ENCODE measurements at regions not wholly inside any gene's neighbourhood (a gene's known extent, or its start where the extent isn't known, plus 50 kb on each side); places are given as distances from the start of the nearest gene placed in this dataset.
A peak's percentile ranks its signal among the peaks of the same experiment; 100 is the strongest.

GRCh38 chr11:112451250-112451649 is 190.6 kb upstream of the PLET1 start:
- Mint-ChIP-seq H3K36me3 (ENCODE audit: low read depth) (peaks cover 3% of the 10 kb centered on the region), H3K27me3 (ENCODE audit: low read depth) (no peaks in the 10 kb centered on the region), H3K9me3 (peaks cover 6% of the 10 kb centered on the region), H3K4me1 (peaks cover 5% of the 10 kb centered on the region), H3K27ac (ENCODE audit: unreplicated experiment) (no peak overlapping the region), H3K4me3 (no peak overlapping the region)
- DNase-seq (ENCODE audit: low read depth, low spot score), result no peak
- TF ChIP-seq, protein P1, sequence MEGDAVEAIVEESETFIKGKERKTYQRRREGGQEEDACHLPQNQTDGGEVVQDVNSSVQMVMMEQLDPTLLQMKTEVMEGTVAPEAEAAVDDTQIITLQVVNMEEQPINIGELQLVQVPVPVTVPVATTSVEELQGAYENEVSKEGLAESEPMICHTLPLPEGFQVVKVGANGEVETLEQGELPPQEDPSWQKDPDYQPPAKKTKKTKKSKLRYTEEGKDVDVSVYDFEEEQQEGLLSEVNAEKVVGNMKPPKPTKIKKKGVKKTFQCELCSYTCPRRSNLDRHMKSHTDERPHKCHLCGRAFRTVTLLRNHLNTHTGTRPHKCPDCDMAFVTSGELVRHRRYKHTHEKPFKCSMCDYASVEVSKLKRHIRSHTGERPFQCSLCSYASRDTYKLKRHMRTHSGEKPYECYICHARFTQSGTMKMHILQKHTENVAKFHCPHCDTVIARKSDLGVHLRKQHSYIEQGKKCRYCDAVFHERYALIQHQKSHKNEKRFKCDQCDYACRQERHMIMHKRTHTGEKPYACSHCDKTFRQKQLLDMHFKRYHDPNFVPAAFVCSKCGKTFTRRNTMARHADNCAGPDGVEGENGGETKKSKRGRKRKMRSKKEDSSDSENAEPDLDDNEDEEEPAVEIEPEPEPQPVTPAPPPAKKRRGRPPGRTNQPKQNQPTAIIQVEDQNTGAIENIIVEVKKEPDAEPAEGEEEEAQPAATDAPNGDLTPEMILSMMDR (conservative IDR thresholded peaks at IDR 0.05), result no peak

DNA sequence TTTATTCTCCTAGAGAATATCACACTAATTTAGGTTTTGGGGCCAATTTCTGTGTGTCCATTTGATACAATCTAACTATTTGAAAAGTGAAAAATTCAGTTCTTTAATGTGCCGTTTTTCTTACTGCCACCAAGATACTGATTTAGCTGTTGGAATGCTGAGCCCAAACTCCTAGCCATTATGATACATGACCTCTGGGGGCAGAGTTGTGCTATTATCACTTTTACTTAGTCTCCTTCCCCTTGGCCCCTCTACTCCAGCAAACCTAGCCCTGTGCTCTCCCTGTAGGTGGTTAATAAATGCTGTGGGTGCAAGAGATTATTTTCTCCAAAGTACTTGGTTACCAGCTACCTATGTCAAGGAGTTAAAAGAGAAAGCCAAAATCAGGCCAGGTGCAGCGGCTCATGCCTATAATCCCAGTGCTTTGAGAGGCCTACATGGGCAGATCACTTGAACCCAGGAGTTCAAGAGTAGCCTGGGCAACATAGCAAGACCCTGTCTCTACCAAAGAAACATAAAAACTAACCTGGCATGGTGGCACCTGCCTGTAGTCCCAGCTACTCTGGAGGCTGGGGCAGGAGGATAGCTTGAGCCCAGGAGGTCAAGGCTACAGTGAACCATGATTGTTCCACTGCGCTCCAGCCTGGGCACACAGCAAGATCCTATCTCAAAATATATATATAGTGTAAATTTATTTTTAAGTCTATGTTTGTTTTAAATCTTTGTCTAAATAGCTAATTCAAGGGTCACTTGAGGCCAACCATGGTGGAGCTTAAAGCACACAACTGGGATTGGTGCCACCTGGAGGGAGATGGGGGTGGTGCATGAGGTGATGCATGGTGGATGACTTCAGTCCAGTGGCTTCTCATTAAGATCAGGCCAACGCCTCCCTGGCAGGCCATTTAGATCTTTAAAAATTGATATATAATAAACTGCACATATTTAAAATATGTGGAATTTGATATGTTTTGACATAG is 193.2 kb upstream of the PLET1 start:
- peak; percentile 12 for DNase-seq (ENCODE audit: low read depth, low spot score)
- TF ChIP-seq, protein P1 (conservative IDR thresholded peaks at IDR 0.05), result peak; percentile 61

GRCh38 chr11:112454841-112455240 is 194.2 kb upstream of the PLET1 start:
- Mint-ChIP-seq H3K4me1 (no peaks in the 10 kb centered on the region), H3K9me3 (peaks cover 3% of the 10 kb centered on the region), H3K27ac (ENCODE audit: unreplicated experiment) (no peak overlapping the region), H3K4me3 (no peak overlapping the region), H3K27me3 (ENCODE audit: low read depth) (no peaks in the 10 kb centered on the region), H3K36me3 (ENCODE audit: low read depth) (no peaks in the 10 kb centered on the region)
- TF ChIP-seq, protein P1 (conservative IDR thresholded peaks at IDR 0.05), result no peak
- no peak for DNase-seq (ENCODE audit: low read depth, low spot score)

More for the DNA sequence above, 193.2 kb upstream of the PLET1 start:
- Mint-ChIP-seq H3K27ac (ENCODE audit: unreplicated experiment) (no peak overlapping the region), H3K27me3 (ENCODE audit: low read depth) (no peaks in the 10 kb centered on the region), H3K4me1 (peaks cover 3% of the 10 kb centered on the region), H3K36me3 (ENCODE audit: low read depth) (peaks cover 2% of the 10 kb centered on the region), H3K9me3 (peaks cover 6% of the 10 kb centered on the region), H3K4me3 (no peak overlapping the region)

GRCh38 chr11:112455791-112456190 is 195.1 kb upstream of the PLET1 start:
- Mint-ChIP-seq H3K4me1 (no peaks in the 10 kb centered on the region), H3K27ac (ENCODE audit: unreplicated experiment) (no peak overlapping the region), H3K4me3 (no peak overlapping the region), H3K36me3 (ENCODE audit: low read depth) (no peaks in the 10 kb centered on the region), H3K9me3 (peaks cover 3% of the 10 kb centered on the region), H3K27me3 (ENCODE audit: low read depth) (no peaks in the 10 kb centered on the region)
- TF ChIP-seq, protein P1 (conservative IDR thresholded peaks at IDR 0.05), result no peak
- DNase-seq (ENCODE audit: low read depth, low spot score), result no peak

DNA sequence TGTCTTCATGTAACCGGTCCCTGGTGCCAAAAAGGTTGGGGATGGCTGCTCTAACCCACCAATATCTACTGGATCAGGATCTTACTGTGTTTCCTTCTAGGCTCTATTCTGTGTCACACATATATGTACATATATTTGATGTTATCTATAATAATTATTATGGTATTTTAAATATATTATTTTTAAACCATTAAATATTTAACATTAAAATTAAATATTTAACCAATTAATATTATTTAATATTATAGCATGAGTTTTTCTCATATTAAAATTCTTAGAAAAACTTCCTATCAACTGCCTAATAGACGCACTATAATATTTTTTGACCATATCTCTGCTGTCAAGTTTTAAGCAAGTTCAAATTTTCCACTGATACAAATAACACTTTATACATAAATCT is 196.9 kb upstream of the PLET1 start:
- no peaks in the 10 kb centered on the region for H3K4me1 Mint-ChIP-seq
- no peaks in the 10 kb centered on the region for H3K27me3 Mint-ChIP-seq (ENCODE audit: low read depth)
- H3K9me3 Mint-ChIP-seq, result peaks cover 7% of the 10 kb centered on the region
- TF ChIP-seq, protein P1 (conservative IDR thresholded peaks at IDR 0.05), result no peak
- no peak overlapping the region for H3K27ac Mint-ChIP-seq (ENCODE audit: unreplicated experiment)
- no peak overlapping the region for H3K4me3 Mint-ChIP-seq
- no peaks in the 10 kb centered on the region for H3K36me3 Mint-ChIP-seq (ENCODE audit: low read depth)
- DNase-seq (ENCODE audit: low read depth, low spot score), result no peak

Measured in neural crest cell (in vitro differentiated cells).